NCI-H1417 (cell line): ENCODE measurements at regions not wholly inside any gene's neighbourhood (a gene's known extent, or its start where the extent isn't known, plus 50 kb on each side); places are given as distances from the start of the nearest gene placed in this dataset.
A peak's percentile ranks its signal among the peaks of the same experiment; 100 is the strongest.
"Not testable (repeated sequence)": the region's sequence is repeated elsewhere in the genome, so short reads cannot be mapped to it uniquely, and the experiment has no call there.

Experiments
- DNase-seq, 3 experiments: peaks; one replicate each; lab custom pipeline; 2025; lab: John Stamatoyannopoulos, UW

DNA sequence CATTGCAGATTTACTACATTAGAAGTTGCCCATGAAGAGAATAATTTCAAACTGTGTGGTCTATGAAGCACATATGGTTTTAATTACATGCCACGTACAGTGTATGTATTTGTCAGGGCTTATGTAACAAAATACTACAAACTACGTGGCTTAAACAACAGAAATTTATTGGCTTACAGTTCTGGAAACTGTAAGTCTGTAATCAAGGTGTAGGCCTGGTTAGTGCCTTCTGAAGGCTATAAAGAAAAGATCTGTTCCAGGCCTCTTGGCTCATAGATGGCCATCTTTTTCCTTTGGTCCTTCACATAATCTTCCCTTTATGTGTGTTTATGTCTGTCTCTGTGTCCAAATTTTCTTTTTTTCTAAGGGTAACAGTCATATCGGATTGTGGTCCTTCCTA is 1160.2 kb downstream of the FAM133A start:
- no peak for DNase-seq

- peak; percentile 38 to 82 (median 69) for DNase-seq
Observed at GRCh38 chrX:94850811-94851210, 1176.8 kb downstream of the FAM133A start.

GRCh38 chrX:94854251-94854650 is 1180.2 kb downstream of the FAM133A start:
- DNase-seq = peak in 1 of 3 experiments; percentile 5

GRCh38 chrX:94862470-94862869 is 1188.5 kb downstream of the FAM133A start:
- peak; percentile 30 to 75 (median 42) for DNase-seq

- no peak for DNase-seq
Observed at GRCh38 chrX:94871640-94872039, 1197.6 kb downstream of the FAM133A start.

DNA sequence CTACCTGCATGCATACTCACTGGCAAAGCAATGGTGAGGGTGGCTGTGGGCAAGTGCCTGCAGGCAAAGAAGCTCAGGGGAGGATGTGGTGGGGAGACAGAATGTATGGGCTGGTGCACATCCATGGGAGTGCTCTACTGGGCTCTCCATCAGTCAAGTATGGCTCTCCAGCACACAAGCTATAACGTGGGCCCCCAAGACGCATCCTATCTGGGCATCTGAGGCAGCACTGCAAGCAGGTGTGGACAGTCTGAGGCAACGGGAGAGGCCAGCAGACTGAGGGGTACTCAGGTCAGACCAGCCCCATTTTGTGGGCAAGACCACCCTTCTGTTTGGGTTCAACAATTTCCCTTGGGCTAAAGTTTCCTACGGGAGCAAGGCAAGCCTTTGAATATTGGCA is 1227.8 kb downstream of the FAM133A start:
- DNase-seq = no peak

DNA sequence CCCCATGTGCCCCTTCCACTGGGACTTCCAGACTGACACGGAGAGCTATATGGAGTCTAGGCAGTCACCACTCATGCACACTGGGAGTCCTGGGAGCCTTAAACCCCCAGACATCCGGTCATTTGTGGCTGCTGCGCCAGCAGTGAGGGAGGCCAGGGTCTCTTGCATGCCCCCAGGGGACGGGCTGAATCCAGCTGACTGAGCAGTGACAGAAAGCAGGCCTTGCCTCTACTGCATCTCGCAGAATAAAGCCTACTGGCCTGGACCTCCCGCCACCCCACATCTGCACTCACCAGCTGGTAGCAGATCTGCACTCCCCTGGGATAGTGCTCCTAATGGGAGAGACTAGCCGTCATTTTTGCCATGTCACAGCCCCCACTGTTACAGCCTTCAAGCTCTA is 1234.2 kb downstream of the FAM133A start:
- DNase-seq = no peak

DNA sequence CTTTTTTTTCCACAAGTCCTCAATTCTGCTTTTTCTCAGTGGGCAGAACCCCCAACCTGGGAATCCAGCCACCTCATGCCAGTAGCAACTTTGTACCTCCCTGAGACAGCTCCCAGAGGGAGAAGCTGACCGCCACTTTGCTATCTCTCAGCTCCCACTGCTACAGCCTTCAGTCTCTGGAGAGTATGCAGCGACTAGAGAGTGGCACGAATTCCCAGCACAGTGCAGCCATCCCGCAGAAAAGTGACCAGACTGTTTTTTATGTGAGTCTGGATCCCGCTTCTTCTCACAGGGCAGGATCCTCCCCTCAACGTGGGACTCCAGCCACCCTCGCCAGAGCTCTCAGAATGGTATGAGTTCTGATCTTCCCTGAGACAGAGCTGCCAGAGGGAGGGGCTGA is 1234.6 kb downstream of the FAM133A start:
- DNase-seq = no peak

GRCh38 chrX:94914235-94914634 is 1240.2 kb downstream of the FAM133A start:
- peak in 1 of 3 experiments; percentile 20 for DNase-seq

DNA sequence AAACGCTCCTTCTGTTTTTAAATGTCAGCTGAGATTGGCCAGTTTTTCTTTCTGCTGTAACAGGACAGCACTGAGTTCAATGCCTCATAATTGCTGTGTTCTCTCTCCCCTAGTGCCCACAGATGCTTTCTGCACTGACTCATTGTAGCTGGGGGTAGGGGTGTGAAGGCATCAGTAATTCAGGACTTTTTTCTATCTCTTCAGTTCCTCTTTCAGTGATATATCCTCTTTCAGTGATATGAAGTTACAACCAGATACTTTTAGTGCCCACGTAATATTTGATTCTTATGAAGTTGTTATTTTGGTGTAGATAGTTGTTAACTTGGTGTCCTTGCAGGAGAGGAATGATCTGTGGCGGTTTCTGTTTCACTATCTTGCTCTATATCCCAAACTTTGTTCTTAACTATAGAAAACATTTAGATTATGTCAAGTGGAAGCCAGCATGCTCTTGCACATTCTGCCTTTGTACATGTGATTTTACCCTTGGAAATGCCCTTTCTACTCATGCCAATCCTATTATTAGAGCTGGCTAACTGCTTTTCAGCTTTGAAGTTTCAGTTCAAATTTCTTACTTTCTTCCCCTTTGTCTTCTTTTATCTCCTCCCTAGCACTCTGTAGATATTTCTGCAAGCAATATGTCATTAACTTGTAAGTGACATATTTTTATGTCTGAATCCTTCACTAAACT is 1258.4 kb downstream of the FAM133A start:
- no peak for DNase-seq

DNA sequence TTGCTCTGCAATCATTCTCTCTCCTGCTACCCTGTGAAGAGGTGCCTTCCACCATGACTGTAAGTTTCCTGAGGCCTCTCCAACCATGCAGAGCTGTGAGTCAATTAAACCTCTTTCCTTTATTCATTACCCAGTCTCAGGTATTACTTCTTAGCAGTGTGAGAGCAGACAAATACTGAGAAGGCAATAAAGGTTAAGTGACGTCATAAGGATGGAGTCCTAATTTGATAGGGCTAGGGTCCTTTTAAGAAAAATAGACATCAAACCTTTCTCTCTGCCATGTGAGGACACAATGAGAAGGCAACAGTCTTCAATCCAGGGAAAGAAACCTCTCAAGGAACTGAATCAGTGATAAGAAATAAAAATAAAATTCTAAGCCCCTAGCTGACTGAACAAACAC is 1262.7 kb downstream of the FAM133A start:
- no peak for DNase-seq

DNA sequence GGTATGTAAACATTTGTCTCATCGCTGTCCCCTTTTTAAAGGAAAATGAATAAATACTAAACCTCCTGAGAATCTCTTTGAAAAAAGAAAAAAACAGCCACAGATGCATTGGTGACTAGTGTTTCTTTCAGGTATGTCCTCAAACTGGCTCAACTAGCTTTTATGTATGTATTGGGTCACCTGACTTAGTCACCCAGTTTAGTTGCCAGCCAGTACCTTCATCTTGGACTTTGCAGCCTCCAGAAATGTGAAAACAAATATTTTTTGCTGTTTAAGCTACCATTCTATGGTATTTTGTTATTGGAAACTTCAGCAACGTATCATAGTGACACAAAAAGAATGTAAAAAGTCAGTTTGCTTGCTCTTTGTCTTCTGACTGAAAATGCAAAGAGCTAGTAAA is 1263.5 kb downstream of the FAM133A start:
- no peak for DNase-seq

DNA sequence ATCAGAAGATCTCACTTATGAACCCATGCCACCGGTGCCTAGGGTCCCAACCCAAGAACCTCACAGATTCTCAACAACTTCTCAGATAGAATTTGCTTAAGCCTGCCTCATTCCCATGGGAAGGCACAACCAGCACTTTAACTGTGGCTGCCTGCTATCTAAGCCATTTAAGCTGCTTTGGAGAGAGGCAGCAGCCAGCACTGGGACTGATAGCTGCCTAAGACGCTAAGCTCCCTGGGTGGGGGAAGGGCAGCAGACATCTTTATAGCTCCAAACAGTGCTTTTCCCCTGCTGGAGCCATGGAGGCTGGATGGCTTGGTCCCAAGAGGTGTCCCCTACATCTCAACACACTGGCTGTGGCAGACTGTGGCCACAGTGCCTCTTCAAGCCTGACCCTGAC is 1268.6 kb downstream of the FAM133A start:
- no peak for DNase-seq

DNA sequence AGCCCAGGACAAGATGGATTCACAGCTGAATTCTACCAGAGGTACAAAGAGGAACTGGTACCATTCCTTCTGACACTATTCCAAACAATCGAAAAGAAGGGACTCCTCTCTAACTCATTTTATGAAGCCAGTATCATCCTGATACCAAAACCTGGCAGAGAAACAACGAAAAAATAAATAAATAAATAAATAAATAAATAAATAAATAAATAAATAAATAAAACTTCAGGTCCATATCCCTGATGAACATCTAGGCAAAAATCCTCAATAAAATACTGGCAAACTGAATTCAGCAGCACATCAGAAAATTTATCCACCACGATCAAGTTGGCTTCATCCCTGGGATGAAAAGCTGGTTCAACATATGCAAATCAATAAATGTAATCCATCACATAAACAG is 1272.1 kb downstream of the FAM133A start:
- not testable (repeated sequence) for DNase-seq

GRCh38 chrX:94961730-94962129 is 1287.7 kb downstream of the FAM133A start:
- peak; percentile 4 to 77 (median 40) for DNase-seq

- DNase-seq = peak in 2 of 3 experiments; percentile 6 to 11
Observed at GRCh38 chrX:94977562-94977961, 1303.6 kb downstream of the FAM133A start.

- DNase-seq = no peak
Observed at GRCh38 chrX:94977986-94978385, 1304.0 kb downstream of the FAM133A start.
